NOMO-1 treated with dmso at 0.1 percent for 144 hours (cell line): ENCODE measurements at regions not wholly inside any gene's neighbourhood (a gene's known extent, or its start where the extent isn't known, plus 50 kb on each side); places are given as distances from the start of the nearest gene placed in this dataset.
"Not testable (repeated sequence)": the region's sequence is repeated elsewhere in the genome, so short reads cannot be mapped to it uniquely, and the experiment has no call there.

Experiments used
- DNase-seq: peaks from one replicate; lab custom pipeline; 2025; ENCODE audit not compliant: unreplicated experiment; lab: John Stamatoyannopoulos, UW

- no peak for DNase-seq
Observed at GRCh38 chr5:32842813-32843530, 131.9 kb downstream of the NPR3 start.

DNA sequence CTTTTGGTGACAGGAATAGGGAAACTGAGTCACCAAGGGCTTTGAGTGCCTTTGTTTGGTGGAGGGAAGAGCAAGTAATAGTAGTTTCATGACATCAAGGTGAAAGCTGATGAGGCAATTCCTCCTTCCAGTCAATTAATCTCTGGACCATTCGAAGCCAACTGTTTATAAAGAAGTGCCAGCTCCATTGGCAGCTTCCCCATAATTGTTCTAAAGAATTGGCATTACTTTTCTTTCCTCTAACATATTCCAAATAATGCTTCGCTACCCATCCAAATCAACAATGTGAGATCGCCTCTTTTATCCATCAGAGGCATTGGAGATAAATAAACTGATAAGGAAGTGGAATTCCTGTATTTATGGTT, 132.4 kb downstream of the NPR3 start:
- DNase-seq = no peak

DNA sequence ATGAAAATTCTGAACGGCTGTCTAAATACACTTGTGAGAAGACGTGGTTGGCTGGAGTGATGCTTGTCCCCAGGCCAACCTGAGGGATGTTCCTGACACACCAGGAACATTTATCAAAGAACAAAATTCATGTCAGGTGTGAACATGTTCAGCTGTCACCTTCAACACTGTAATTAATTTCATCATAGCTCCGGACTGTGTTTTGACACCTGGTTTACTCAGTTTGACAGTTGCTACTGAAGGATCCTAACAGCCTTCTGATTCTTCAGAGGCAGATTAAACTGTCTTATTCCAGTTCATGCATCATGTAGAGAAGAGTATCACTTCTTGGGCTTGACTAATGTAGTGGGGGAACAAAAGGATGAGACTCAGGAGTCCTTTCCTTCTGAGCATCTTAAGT, 134.1 kb downstream of the NPR3 start:
- no peak for DNase-seq

GRCh38 chr5:32848120-32848519, 137.0 kb downstream of the NPR3 start:
- no peak for DNase-seq

- DNase-seq = no peak
Observed at GRCh38 chr5:32848681-32849080, 137.6 kb downstream of the NPR3 start.

GRCh38 chr5:32850817-32851496, 139.8 kb downstream of the NPR3 start:
- DNase-seq = no peak

GRCh38 chr5:32851559-32852173, 140.5 kb downstream of the NPR3 start:
- DNase-seq = no peak

- DNase-seq = no peak
Observed at GRCh38 chr5:32852535-32852934, 141.4 kb downstream of the NPR3 start.

DNA sequence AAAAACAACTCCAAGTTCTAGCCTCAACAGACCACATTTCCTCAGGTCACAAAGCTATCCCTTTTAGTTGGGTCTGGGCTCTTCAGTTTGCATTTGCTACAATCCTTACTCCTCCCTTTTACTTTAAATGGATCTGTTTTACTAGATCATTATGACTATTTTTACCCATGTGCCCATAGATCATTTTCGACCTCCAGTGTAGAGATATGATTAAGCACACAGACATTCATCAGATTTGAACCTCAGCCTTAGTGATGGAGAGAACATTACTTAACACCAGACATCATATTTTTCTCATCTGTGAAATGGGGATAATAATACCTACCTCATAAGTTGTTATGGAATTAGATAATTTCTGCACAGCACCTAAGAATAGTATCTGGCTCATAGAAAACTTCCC, 141.9 kb downstream of the NPR3 start:
- DNase-seq = no peak

- DNase-seq = no peak
Observed at GRCh38 chr5:32854473-32854872, 143.4 kb downstream of the NPR3 start.

DNA sequence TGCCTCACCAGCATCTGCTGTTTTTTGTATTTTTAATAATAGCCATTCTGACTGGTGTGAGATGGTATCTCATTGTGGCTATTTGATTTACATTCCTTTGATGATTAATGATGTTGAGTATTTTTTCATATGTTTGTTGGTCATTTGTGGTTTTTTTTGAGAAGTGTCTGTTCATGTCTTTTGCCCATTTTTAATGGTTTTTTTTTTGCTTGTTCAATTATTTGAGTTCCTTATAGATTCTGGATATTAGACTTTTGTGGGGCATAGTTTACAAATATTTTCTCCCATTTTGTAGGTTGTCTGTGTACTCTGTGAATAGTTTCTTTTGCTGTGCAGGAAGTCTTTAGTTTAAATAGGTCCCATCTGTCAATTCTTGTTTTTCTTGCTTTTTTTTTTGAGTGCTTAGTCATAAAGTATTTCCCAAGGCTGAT, 148.1 kb downstream of the NPR3 start:
- no peak for DNase-seq

DNA sequence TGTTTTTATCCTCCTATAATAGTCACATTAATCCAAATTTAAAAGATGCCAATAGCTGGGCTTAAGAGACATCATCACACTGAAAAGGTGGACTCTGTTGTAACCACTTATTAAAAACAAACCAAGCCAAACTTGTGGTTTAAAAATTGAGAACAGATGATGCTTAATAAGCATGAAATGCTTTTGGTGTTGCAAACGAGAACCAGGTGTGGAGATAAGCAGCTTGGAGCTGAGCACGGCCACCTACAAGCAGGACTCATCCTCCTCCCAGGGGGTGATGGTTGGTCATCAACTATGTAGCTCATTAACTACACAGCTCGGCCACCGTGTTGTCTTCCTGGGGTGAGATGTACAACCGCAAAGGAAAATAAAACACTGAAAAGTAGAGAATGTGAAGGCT, 154.4 kb downstream of the NPR3 start:
- no peak for DNase-seq

- no peak for DNase-seq
Observed at GRCh38 chr5:32866138-32866537, 155.0 kb downstream of the NPR3 start.

- no peak for DNase-seq
Observed at GRCh38 chr5:32869216-32869615, 158.1 kb downstream of the NPR3 start.

- DNase-seq = no peak
Observed at GRCh38 chr5:32876791-32877190, 165.7 kb downstream of the NPR3 start.

- not testable (repeated sequence) for DNase-seq
Observed at GRCh38 chr5:32879364-32879763, 168.2 kb downstream of the NPR3 start.

- no peak for DNase-seq
Observed at GRCh38 chr5:32880796-32881195, 169.7 kb downstream of the NPR3 start.

- DNase-seq = no peak
Observed at GRCh38 chr5:32887390-32887789, 176.3 kb downstream of the NPR3 start.

- no peak for DNase-seq
Observed at GRCh38 chr5:32889078-32889477, 178.0 kb downstream of the NPR3 start.

DNA sequence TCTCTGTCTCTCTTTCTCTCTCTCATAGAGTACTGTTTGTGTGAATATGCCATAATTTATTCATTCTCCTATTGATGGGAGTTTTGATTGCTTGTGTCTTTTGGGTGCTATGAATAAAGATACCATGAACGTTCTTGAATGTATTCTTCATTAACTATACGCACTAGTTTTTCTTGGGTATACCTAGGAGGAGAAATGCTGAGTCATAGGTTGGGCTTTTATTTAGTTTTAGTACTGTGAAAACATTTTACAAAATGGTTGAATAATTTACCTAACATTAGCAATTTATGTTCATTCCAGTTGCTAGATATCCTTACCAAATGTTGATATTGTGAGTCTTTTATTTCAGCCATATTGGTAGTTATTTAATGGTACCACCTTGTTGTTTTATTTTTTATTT, 192.5 kb downstream of the NPR3 start:
- DNase-seq = no peak

- DNase-seq = no peak
Observed at GRCh38 chr5:32908641-32909040, 197.5 kb downstream of the NPR3 start.

DNA sequence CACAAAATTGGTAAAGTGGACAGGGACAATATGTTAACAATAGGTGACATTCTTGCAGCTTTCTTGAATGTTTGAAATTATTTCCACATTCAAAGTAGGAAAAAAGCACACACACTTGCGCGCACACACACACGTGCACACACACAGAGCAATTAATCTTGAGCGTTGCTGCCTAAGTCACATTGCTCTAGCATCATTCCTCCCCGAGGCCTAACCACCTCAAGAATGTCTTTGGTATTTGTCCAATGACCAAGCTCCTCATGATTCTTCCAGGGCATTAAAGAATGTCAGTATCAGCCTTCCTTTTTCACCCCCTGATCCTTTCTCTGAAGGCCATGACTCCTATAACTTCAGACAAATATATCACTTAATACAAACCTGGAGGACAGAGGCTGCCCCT, 198.1 kb downstream of the NPR3 start:
- no peak for DNase-seq
